ENCODE measurements at regions not wholly inside any gene's neighbourhood (a gene's known extent, or its start where the extent isn't known, plus 50 kb on each side); places are given as distances from the start of the nearest gene placed in this dataset.

- Histone ChIP-seq H2BK120ac (ENCODE audit: low read depth, low read length) (no peak overlapping the region), H3K27me3 (ENCODE audit: control insufficient read depth in 1 of 2, insufficient read depth in 1 of 2, low read length in 2 of 2) (peaks cover 0 to 3% of the 10 kb centered on the region in 2 experiments), H3K4me1 (ENCODE audit: control insufficient read depth, insufficient read depth, low read depth, low read length) (no peaks in the 10 kb centered on the region), H3K4me2 (ENCODE audit: low read length, poor library complexity, severe bottlenecking) (no peak overlapping the region), H4K8ac (ENCODE audit: low read length) (no peak overlapping the region), H2BK5ac (ENCODE audit: low read depth, low read length, poor library complexity, severe bottlenecking) (no peak overlapping the region), H4K91ac (ENCODE audit: low read length) (no peak overlapping the region), H2BK15ac (ENCODE audit: low read depth, poor library complexity, severe bottlenecking) (no peak overlapping the region), H3K23ac (ENCODE audit: low read length in 2 of 2) (no peak overlapping the region), H3K9ac (ENCODE audit: low read length) (no peak overlapping the region), H2AFZ (ENCODE audit: low read depth, low read length) (no peak overlapping the region), H3K79me1 (replicated peaks; ENCODE audit: low read length, poor library complexity, severe bottlenecking) (no peaks in the 10 kb centered on the region), H3K36me3 (ENCODE audit: control insufficient read depth in 1 of 2, insufficient read depth in 2 of 2, low read depth in 1 of 2, low read length in 2 of 2) (no peaks in the 10 kb centered on the region), H3K4ac (ENCODE audit: low read depth in 1 of 2, low read length in 2 of 2) (no peak overlapping the region), H3K4me3 (ENCODE audit: insufficient read depth in 1 of 2, low read depth in 1 of 2, low read length in 2 of 2) (no peak overlapping the region), H2BK12ac (ENCODE audit: low read length in 2 of 2) (no peak overlapping the region), H3K9me3 (ENCODE audit: control insufficient read depth, low read length) (peaks cover 3% of the 10 kb centered on the region), H3K18ac (ENCODE audit: low read depth in 1 of 2, low read length in 2 of 2) (no peak overlapping the region), H3K27ac (ENCODE audit: low read length, poor library complexity, severe bottlenecking) (no peak overlapping the region), H3K14ac (ENCODE audit: low read length in 2 of 2) (no peak overlapping the region), H2AK5ac (ENCODE audit: low read length, severe bottlenecking) (no peak overlapping the region)
- WGBS = 94% methylated on average over 2 of the region's 2 CpGs
- DNase-seq = no peak
These were observed 897.5 kb downstream of the TLE1 start for GRCh38 chr9:80791836-80792235.

- H2BK15ac ChIP-seq (ENCODE audit: low read depth, poor library complexity, severe bottlenecking) = no peak overlapping the region
- no peak for DNase-seq
- no peak overlapping the region for H2AFZ ChIP-seq (ENCODE audit: low read depth, low read length)
- no peak overlapping the region for H3K4me2 ChIP-seq (ENCODE audit: low read length, poor library complexity, severe bottlenecking)
- no peak overlapping the region for H3K14ac ChIP-seq (ENCODE audit: low read length in 2 of 2)
- H3K18ac ChIP-seq (ENCODE audit: low read depth in 1 of 2, low read length in 2 of 2) = no peak overlapping the region
- H3K9me3 ChIP-seq (ENCODE audit: control insufficient read depth, low read length) = peaks cover 3% of the 10 kb centered on the region
- H2BK120ac ChIP-seq (ENCODE audit: low read depth, low read length) = no peak overlapping the region
- H3K36me3 ChIP-seq (ENCODE audit: control insufficient read depth in 1 of 2, insufficient read depth in 2 of 2, low read depth in 1 of 2, low read length in 2 of 2) = no peaks in the 10 kb centered on the region
- no peak overlapping the region for H4K8ac ChIP-seq (ENCODE audit: low read length)
- H3K79me1 ChIP-seq (replicated peaks; ENCODE audit: low read length, poor library complexity, severe bottlenecking) = no peaks in the 10 kb centered on the region
- H3K23ac ChIP-seq (ENCODE audit: low read length in 2 of 2) = no peak overlapping the region
- no peak overlapping the region for H3K4ac ChIP-seq (ENCODE audit: low read depth in 1 of 2, low read length in 2 of 2)
- peaks cover 0 to 3% of the 10 kb centered on the region in 2 experiments for H3K27me3 ChIP-seq (ENCODE audit: control insufficient read depth in 1 of 2, insufficient read depth in 1 of 2, low read length in 2 of 2)
- no peak overlapping the region for H2BK5ac ChIP-seq (ENCODE audit: low read depth, low read length, poor library complexity, severe bottlenecking)
- no peak overlapping the region for H3K27ac ChIP-seq (ENCODE audit: low read length, poor library complexity, severe bottlenecking)
- H4K91ac ChIP-seq (ENCODE audit: low read length) = no peak overlapping the region
- no peak overlapping the region for H2BK12ac ChIP-seq (ENCODE audit: low read length in 2 of 2)
- no peak overlapping the region for H3K4me3 ChIP-seq (ENCODE audit: insufficient read depth in 1 of 2, low read depth in 1 of 2, low read length in 2 of 2)
- H3K9ac ChIP-seq (ENCODE audit: low read length) = no peak overlapping the region
- no peak overlapping the region for H2AK5ac ChIP-seq (ENCODE audit: low read length, severe bottlenecking)
- H3K4me1 ChIP-seq (ENCODE audit: control insufficient read depth, insufficient read depth, low read depth, low read length) = no peaks in the 10 kb centered on the region
These were observed 898.6 kb downstream of the TLE1 start for GRCh38 chr9:80790764-80791163.

GRCh38 chr9:80789831-80790230, 899.5 kb downstream of the TLE1 start:
- WGBS = 94% methylated on average over 5 of the region's 5 CpGs
- H3K36me3 ChIP-seq (ENCODE audit: control insufficient read depth in 1 of 2, insufficient read depth in 2 of 2, low read depth in 1 of 2, low read length in 2 of 2) = no peaks in the 10 kb centered on the region

GRCh38 chr9:80787636-80788035, 901.7 kb downstream of the TLE1 start:
- no peaks in the 10 kb centered on the region for H3K36me3 ChIP-seq (ENCODE audit: control insufficient read depth in 1 of 2, insufficient read depth in 2 of 2, low read depth in 1 of 2, low read length in 2 of 2)
- no peak overlapping the region for H3K9ac ChIP-seq (ENCODE audit: low read length)
- no peaks in the 10 kb centered on the region for H3K27me3 ChIP-seq (ENCODE audit: control insufficient read depth in 1 of 2, insufficient read depth in 1 of 2, low read length in 2 of 2)
- H3K79me1 ChIP-seq (replicated peaks; ENCODE audit: low read length, poor library complexity, severe bottlenecking) = no peaks in the 10 kb centered on the region
- H2BK120ac ChIP-seq (ENCODE audit: low read depth, low read length) = no peak overlapping the region
- H3K4me2 ChIP-seq (ENCODE audit: low read length, poor library complexity, severe bottlenecking) = no peak overlapping the region
- DNase-seq = no peak
- WGBS = no CpG with 5 or more reads among the region's 1 CpG
- no peak overlapping the region for H3K23ac ChIP-seq (ENCODE audit: low read length in 2 of 2)
- peaks cover 3% of the 10 kb centered on the region for H3K9me3 ChIP-seq (ENCODE audit: control insufficient read depth, low read length)
- H3K4me3 ChIP-seq (ENCODE audit: insufficient read depth in 1 of 2, low read depth in 1 of 2, low read length in 2 of 2) = no peak overlapping the region
- no peak overlapping the region for H3K14ac ChIP-seq (ENCODE audit: low read length in 2 of 2)
- H4K8ac ChIP-seq (ENCODE audit: low read length) = no peak overlapping the region
- no peak overlapping the region for H2AK5ac ChIP-seq (ENCODE audit: low read length, severe bottlenecking)
- no peak overlapping the region for H2BK5ac ChIP-seq (ENCODE audit: low read depth, low read length, poor library complexity, severe bottlenecking)
- H2BK15ac ChIP-seq (ENCODE audit: low read depth, poor library complexity, severe bottlenecking) = no peak overlapping the region
- no peak overlapping the region for H2AFZ ChIP-seq (ENCODE audit: low read depth, low read length)
- no peak overlapping the region for H3K27ac ChIP-seq (ENCODE audit: low read length, poor library complexity, severe bottlenecking)
- no peaks in the 10 kb centered on the region for H3K4me1 ChIP-seq (ENCODE audit: control insufficient read depth, insufficient read depth, low read depth, low read length)
- H3K18ac ChIP-seq (ENCODE audit: low read depth in 1 of 2, low read length in 2 of 2) = no peak overlapping the region
- H3K4ac ChIP-seq (ENCODE audit: low read depth in 1 of 2, low read length in 2 of 2) = no peak overlapping the region
- no peak overlapping the region for H2BK12ac ChIP-seq (ENCODE audit: low read length in 2 of 2)
- H4K91ac ChIP-seq (ENCODE audit: low read length) = no peak overlapping the region

More at GRCh38 chr9:80789831-80790230, 899.5 kb downstream of the TLE1 start:
- no peak overlapping the region for H3K4me3 ChIP-seq (ENCODE audit: insufficient read depth in 1 of 2, low read depth in 1 of 2, low read length in 2 of 2)
- H3K4ac ChIP-seq (ENCODE audit: low read depth in 1 of 2, low read length in 2 of 2) = no peak overlapping the region
- H3K27ac ChIP-seq (ENCODE audit: low read length, poor library complexity, severe bottlenecking) = no peak overlapping the region
- DNase-seq = no peak
- no peak overlapping the region for H2AFZ ChIP-seq (ENCODE audit: low read depth, low read length)
- H2BK12ac ChIP-seq (ENCODE audit: low read length in 2 of 2) = no peak overlapping the region
- H4K8ac ChIP-seq (ENCODE audit: low read length) = no peak overlapping the region
- H2BK120ac ChIP-seq (ENCODE audit: low read depth, low read length) = no peak overlapping the region
- H3K4me1 ChIP-seq (ENCODE audit: control insufficient read depth, insufficient read depth, low read depth, low read length) = no peaks in the 10 kb centered on the region
- H3K18ac ChIP-seq (ENCODE audit: low read depth in 1 of 2, low read length in 2 of 2) = no peak overlapping the region
- H3K9ac ChIP-seq (ENCODE audit: low read length) = no peak overlapping the region
- no peak overlapping the region for H3K14ac ChIP-seq (ENCODE audit: low read length in 2 of 2)
- H3K27me3 ChIP-seq (ENCODE audit: control insufficient read depth in 1 of 2, insufficient read depth in 1 of 2, low read length in 2 of 2) = peaks cover 0 to 2% of the 10 kb centered on the region in 2 experiments
- H2BK15ac ChIP-seq (ENCODE audit: low read depth, poor library complexity, severe bottlenecking) = no peak overlapping the region
- H3K4me2 ChIP-seq (ENCODE audit: low read length, poor library complexity, severe bottlenecking) = no peak overlapping the region
- peaks cover 3% of the 10 kb centered on the region for H3K9me3 ChIP-seq (ENCODE audit: control insufficient read depth, low read length)
- no peak overlapping the region for H3K23ac ChIP-seq (ENCODE audit: low read length in 2 of 2)
- H4K91ac ChIP-seq (ENCODE audit: low read length) = no peak overlapping the region
- H2BK5ac ChIP-seq (ENCODE audit: low read depth, low read length, poor library complexity, severe bottlenecking) = no peak overlapping the region
- no peaks in the 10 kb centered on the region for H3K79me1 ChIP-seq (replicated peaks; ENCODE audit: low read length, poor library complexity, severe bottlenecking)
- H2AK5ac ChIP-seq (ENCODE audit: low read length, severe bottlenecking) = no peak overlapping the region

Data from mesenchymal stem cell (in vitro differentiated cells and primary cell).